ENCODE measurements at regions not wholly inside any gene's neighbourhood (a gene's known extent, or its start where the extent isn't known, plus 50 kb on each side); places are given as distances from the start of the nearest gene placed in this dataset.

DNA sequence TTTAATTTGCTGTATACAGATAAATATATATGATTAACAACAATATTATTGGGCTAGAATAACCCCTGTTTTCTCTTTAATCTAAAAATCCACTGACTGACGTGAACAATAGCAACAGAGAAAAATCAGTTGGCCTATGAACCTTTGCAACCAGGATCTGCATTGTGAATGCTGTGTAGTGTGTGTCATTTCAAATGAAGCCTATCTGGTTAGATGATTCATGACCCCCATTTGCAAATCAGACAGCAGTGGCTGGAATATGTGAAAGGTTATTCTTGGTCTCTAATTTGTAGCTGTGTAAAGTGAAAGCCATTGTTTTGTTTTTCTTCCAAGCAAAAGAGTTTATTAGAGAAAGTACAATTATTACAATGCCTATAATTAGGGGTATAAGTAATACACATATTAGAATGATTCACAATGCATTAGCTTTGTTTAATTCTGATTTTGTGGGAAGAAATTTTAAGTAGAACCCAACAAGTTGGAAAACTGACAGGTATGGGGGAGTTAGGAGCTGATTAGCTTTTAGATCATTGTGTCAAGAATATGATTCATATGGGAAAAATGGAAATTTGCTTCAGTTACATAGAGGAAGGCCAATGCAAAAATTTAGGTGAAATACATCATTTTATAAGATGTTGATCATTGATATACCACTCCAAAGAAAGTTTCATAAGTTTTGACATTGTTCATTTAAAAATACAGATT, 1362.2 kb upstream of the TMEFF2 start:
- Histone ChIP-seq H3K4me1 (ENCODE audit: control insufficient read depth in 1 of 2, insufficient read depth in 2 of 2, low read depth in 1 of 2, low read length in 1 of 2) (no peaks in the 10 kb centered on the region), H3F3A (replicated peaks; ENCODE audit: insufficient read depth) (no peaks in the 10 kb centered on the region), H3K4me3 (ENCODE audit: low read depth in 2 of 2, low read length in 1 of 2) (no peak overlapping the region), H3K9ac (no peak overlapping the region), H3K9me3 (no peaks in the 10 kb centered on the region), H3K36me3 (replicated peaks in 1 of 2; ENCODE audit: control insufficient read depth in 1 of 2, insufficient read depth in 2 of 2, low read length in 1 of 2) (no peaks in the 10 kb centered on the region), H2AFZ (ENCODE audit: low read depth) (no peak overlapping the region), H3K9me2 (no peaks in the 10 kb centered on the region), H3K27me3 (ENCODE audit: insufficient read depth) (no peaks in the 10 kb centered on the region), H3K27ac (ENCODE audit: low read depth in 2 of 2, low read length in 1 of 2) (no peak overlapping the region), H3K4me2 (no peak overlapping the region), H3K79me2 (ENCODE audit: insufficient read depth) (no peaks in the 10 kb centered on the region), H4K20me1 (ENCODE audit: insufficient read depth) (no peaks in the 10 kb centered on the region)
- TF ChIP-seq, protein P1, sequence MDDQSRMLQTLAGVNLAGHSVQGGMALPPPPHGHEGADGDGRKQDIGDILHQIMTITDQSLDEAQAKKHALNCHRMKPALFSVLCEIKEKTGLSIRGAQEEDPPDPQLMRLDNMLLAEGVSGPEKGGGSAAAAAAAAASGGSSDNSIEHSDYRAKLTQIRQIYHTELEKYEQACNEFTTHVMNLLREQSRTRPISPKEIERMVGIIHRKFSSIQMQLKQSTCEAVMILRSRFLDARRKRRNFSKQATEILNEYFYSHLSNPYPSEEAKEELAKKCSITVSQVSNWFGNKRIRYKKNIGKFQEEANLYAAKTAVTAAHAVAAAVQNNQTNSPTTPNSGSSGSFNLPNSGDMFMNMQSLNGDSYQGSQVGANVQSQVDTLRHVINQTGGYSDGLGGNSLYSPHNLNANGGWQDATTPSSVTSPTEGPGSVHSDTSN (IDR thresholded peaks at IDR 0.05): peak; percentile 23; the same call in 1 of the 2 replicates
- TF ChIP-seq, protein P2, sequence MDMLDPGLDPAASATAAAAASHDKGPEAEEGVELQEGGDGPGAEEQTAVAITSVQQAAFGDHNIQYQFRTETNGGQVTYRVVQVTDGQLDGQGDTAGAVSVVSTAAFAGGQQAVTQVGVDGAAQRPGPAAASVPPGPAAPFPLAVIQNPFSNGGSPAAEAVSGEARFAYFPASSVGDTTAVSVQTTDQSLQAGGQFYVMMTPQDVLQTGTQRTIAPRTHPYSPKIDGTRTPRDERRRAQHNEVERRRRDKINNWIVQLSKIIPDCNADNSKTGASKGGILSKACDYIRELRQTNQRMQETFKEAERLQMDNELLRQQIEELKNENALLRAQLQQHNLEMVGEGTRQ (IDR thresholded peaks at IDR 0.05; ENCODE audit: borderline replicate concordance, low read depth, low read length): no peak
- WGBS (ENCODE audit: low lambda C conversion rate): 48% methylated on average over 1 of the region's 1 CpG
- POLR2A ChIA-PET: no interaction called here
- CTCF ChIA-PET: interaction anchor here (0.6 kb wide), 1 partner anchor 1329 kb away, joined by 4 read pairs; no protein-coding TSS in a partner anchor
- DNase-seq: no peak

DNA sequence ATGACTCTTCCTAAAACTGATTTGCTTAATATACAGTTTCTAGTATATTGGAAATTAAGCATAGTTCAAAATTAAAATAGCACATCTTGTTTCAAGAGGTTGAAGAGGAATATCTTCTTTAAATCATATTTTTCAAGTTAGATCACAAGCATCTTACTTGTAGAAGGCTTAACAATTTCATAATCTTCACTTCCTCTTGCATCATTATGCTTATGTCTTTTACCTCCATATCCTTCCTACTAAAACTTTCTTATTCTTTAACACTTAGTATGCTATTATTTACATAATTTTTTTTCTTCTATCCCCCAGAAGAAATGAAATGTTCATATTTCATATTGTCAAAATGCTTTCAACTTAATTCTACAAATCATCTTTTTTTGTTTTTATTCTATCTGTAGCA, 1354.9 kb upstream of the TMEFF2 start:
- ChIA-PET CTCF (no interaction called here), POLR2A (no interaction called here)
- H3K9me3 ChIP-seq: 0 out of 2 replicates have a peak, but pooled peaks cover 10% of the 10 kb centered on the region
- H3K9ac ChIP-seq: no peak overlapping the region
- no peaks in the 10 kb centered on the region for H3K4me1 ChIP-seq (ENCODE audit: control insufficient read depth in 1 of 2, insufficient read depth in 2 of 2, low read depth in 1 of 2, low read length in 1 of 2)
- no peak overlapping the region for H2AFZ ChIP-seq (ENCODE audit: low read depth)
- TF ChIP-seq EP300 (IDR thresholded peaks at IDR 0.05; ENCODE audit: borderline replicate concordance in 1 of 2, low read depth in 1 of 2, low read length in 1 of 2) (no peak), MEF2A (IDR thresholded peaks at IDR 0.05; ENCODE audit: borderline replicate concordance, low read depth) (no peak), FOXJ3 (CRISPR knock-in tag; IDR thresholded peaks at IDR 0.05) (no peak), RXRA (IDR thresholded peaks at IDR 0.05; ENCODE audit: borderline replicate concordance, low read depth) (no peak), TAF1 (IDR thresholded peaks at IDR 0.05; ENCODE audit: borderline replicate concordance, low read depth, low read length) (no peak)
- no peaks in the 10 kb centered on the region for H3K36me3 ChIP-seq (replicated peaks in 1 of 2; ENCODE audit: control insufficient read depth in 1 of 2, insufficient read depth in 2 of 2, low read length in 1 of 2)
- H3K27ac ChIP-seq (ENCODE audit: low read depth in 2 of 2, low read length in 1 of 2): no peak overlapping the region
- no peaks in the 10 kb centered on the region for H3F3A ChIP-seq (replicated peaks; ENCODE audit: insufficient read depth)
- no peak overlapping the region for H3K4me3 ChIP-seq (ENCODE audit: low read depth in 2 of 2, low read length in 1 of 2)
- DNase-seq: no peak
- H3K27me3 ChIP-seq (ENCODE audit: insufficient read depth): no peaks in the 10 kb centered on the region
- no peaks in the 10 kb centered on the region for H4K20me1 ChIP-seq (ENCODE audit: insufficient read depth)
- no peaks in the 10 kb centered on the region for H3K9me2 ChIP-seq
- H3K4me2 ChIP-seq: no peak overlapping the region
- H3K79me2 ChIP-seq (ENCODE audit: insufficient read depth): no peaks in the 10 kb centered on the region

DNA sequence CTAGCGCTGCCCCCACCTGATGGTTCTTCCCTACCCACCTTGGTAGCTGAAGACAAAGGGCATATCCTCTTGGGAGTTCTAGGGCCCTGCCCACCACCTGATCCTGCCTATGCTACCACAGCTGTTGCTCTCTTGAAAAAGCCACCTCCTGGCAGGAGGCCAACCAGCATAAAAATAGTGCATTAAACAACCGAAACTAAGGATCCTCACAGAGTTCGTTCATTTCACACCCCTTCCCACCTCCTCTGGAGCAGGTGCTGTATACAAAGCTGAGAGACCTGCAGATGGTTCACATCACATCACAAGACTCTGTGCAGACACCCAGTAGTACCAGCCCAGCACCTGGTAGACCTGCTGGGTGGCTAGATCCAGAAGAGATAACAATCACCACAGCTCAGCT, 1348.0 kb upstream of the TMEFF2 start:
- Histone ChIP-seq H3K4me2 (no peak overlapping the region), H3K9me2 (no peaks in the 10 kb centered on the region), H3K9ac (no peak overlapping the region), H2AFZ (ENCODE audit: low read depth) (no peak overlapping the region), H3K9me3 (no peaks in the 10 kb centered on the region), H3K4me1 (ENCODE audit: control insufficient read depth in 1 of 2, insufficient read depth in 2 of 2, low read depth in 1 of 2, low read length in 1 of 2) (no peaks in the 10 kb centered on the region), H3K27me3 (ENCODE audit: insufficient read depth) (no peaks in the 10 kb centered on the region), H3K4me3 (ENCODE audit: low read depth in 2 of 2, low read length in 1 of 2) (no peak overlapping the region), H3K27ac (ENCODE audit: low read depth in 2 of 2, low read length in 1 of 2) (no peak overlapping the region), H3K36me3 (replicated peaks in 1 of 2; ENCODE audit: control insufficient read depth in 1 of 2, insufficient read depth in 2 of 2, low read length in 1 of 2) (no peaks in the 10 kb centered on the region), H4K20me1 (ENCODE audit: insufficient read depth) (no peaks in the 10 kb centered on the region), H3K79me2 (ENCODE audit: insufficient read depth) (no peaks in the 10 kb centered on the region), H3F3A (replicated peaks; ENCODE audit: insufficient read depth) (no peaks in the 10 kb centered on the region)
- 60% methylated on average over 2 of the region's 3 CpGs for WGBS (ENCODE audit: low lambda C conversion rate)
- TF ChIP-seq ELF1 (IDR thresholded peaks at IDR 0.05): no peak
- TF ChIP-seq, protein P3, sequence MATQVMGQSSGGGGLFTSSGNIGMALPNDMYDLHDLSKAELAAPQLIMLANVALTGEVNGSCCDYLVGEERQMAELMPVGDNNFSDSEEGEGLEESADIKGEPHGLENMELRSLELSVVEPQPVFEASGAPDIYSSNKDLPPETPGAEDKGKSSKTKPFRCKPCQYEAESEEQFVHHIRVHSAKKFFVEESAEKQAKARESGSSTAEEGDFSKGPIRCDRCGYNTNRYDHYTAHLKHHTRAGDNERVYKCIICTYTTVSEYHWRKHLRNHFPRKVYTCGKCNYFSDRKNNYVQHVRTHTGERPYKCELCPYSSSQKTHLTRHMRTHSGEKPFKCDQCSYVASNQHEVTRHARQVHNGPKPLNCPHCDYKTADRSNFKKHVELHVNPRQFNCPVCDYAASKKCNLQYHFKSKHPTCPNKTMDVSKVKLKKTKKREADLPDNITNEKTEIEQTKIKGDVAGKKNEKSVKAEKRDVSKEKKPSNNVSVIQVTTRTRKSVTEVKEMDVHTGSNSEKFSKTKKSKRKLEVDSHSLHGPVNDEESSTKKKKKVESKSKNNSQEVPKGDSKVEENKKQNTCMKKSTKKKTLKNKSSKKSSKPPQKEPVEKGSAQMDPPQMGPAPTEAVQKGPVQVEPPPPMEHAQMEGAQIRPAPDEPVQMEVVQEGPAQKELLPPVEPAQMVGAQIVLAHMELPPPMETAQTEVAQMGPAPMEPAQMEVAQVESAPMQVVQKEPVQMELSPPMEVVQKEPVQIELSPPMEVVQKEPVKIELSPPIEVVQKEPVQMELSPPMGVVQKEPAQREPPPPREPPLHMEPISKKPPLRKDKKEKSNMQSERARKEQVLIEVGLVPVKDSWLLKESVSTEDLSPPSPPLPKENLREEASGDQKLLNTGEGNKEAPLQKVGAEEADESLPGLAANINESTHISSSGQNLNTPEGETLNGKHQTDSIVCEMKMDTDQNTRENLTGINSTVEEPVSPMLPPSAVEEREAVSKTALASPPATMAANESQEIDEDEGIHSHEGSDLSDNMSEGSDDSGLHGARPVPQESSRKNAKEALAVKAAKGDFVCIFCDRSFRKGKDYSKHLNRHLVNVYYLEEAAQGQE (IDR thresholded peaks at IDR 0.05; ENCODE audit: low read depth, low read length): no peak
- no peak for DNase-seq
- CTCF ChIA-PET: interaction anchor here (1.5 kb wide), 1 partner anchor 793 kb away, joined by 4 read pairs; no protein-coding TSS in a partner anchor
- POLR2A ChIA-PET: no interaction called here
